ENCODE measurements at regions not wholly inside any gene's neighbourhood (a gene's known extent, or its start where the extent isn't known, plus 50 kb on each side); places are given as distances from the start of the nearest gene placed in this dataset.
A peak's percentile ranks its signal among the peaks of the same experiment; 100 is the strongest.
"Not testable (repeated sequence)": the region's sequence is repeated elsewhere in the genome, so short reads cannot be mapped to it uniquely, and the experiment has no call there.

- FAIRE-seq, result peak; percentile 63
These were observed 59.7 kb downstream of the RNF112 start for GRCh38 chr17:19470530-19471261.

GRCh38 chr17:19474405-19474804, 59.2 kb upstream of the SLC47A1 start:
- not testable (repeated sequence) for FAIRE-seq

- not testable (repeated sequence) for FAIRE-seq
These were observed 57.9 kb upstream of the SLC47A1 start for GRCh38 chr17:19475800-19476199.

- peak; percentile 99 for FAIRE-seq
These were observed 51.1 kb upstream of the SLC47A1 start for GRCh38 chr17:19482576-19482975.
